Ovary (tissue), 3 donors: ENCODE measurements at regions not wholly inside any gene's neighbourhood (a gene's known extent, or its start where the extent isn't known, plus 50 kb on each side); places are given as distances from the start of the nearest gene placed in this dataset.
"Not testable (repeated sequence)": the region's sequence is repeated elsewhere in the genome, so short reads cannot be mapped to it uniquely, and the experiment has no call there.

Source experiments
- POLR2A ChIP-seq: fragments of 450-650 bp; IDR thresholded peaks from one replicate; pipeline ENCODE4 v1.6.1; 2017; ENCODE audit warnings: antibody characterized with exemption, mild to moderate bottlenecking, moderate library complexity
- TF ChIP-seq, protein P1 (sequence below), 3 donors: fragments of 450-650 bp in 2 of 3; fragments of 200-600 bp in 1 of 3; IDR thresholded peaks; one replicate each; pipeline versions ENCODE4 v1.5.1 to v1.8.0; 2016 to 2022; ENCODE audit warnings: antibody characterized with exemption in 3 of 3, mild to moderate bottlenecking in 1 of 3
- donor health status: DM: no; HTN: no; CAD: no.

DNA sequence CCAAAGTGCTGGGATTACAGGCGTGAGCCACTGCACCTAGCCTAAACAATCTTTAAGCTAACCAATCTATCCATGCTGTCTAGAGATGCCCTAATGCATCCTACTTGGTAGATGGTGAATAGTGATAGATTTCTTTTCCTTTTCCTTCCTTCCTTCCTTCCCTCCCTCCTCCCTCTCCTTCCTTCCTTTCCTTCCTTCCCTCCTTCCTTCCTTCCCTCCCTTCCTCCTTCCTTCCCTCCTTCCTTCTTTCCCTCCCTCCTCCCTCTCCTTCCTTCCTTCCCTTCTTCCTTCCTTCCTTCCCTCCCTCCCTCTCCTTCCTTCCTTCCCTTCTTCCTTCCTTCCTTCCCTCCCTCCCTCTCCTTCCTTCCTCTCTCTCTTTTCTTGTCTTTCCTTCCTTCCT is 780.5 kb downstream of the CDH11 start:
- TF ChIP-seq, protein P1, sequence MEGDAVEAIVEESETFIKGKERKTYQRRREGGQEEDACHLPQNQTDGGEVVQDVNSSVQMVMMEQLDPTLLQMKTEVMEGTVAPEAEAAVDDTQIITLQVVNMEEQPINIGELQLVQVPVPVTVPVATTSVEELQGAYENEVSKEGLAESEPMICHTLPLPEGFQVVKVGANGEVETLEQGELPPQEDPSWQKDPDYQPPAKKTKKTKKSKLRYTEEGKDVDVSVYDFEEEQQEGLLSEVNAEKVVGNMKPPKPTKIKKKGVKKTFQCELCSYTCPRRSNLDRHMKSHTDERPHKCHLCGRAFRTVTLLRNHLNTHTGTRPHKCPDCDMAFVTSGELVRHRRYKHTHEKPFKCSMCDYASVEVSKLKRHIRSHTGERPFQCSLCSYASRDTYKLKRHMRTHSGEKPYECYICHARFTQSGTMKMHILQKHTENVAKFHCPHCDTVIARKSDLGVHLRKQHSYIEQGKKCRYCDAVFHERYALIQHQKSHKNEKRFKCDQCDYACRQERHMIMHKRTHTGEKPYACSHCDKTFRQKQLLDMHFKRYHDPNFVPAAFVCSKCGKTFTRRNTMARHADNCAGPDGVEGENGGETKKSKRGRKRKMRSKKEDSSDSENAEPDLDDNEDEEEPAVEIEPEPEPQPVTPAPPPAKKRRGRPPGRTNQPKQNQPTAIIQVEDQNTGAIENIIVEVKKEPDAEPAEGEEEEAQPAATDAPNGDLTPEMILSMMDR (IDR thresholded peaks at IDR 0.05) = not testable (repeated sequence)
- not testable (repeated sequence) for TF ChIP-seq POLR2A
